BJ (cell line): ENCODE measurements at regions not wholly inside any gene's neighbourhood (a gene's known extent, or its start where the extent isn't known, plus 50 kb on each side); places are given as distances from the start of the nearest gene placed in this dataset.

ENCODE experiments used
- CTCF ChIA-PET: fragments of 350-600 bp; formaldehyde crosslinking; extraction: SDS; loops from one replicate; lab custom pipeline; 2021; ENCODE audit warnings: antibody characterized with exemption, inconsistent platforms; lab: Yijun Ruan, JAX
- POLR2A ChIA-PET: fragments of 300-600 bp; sonication (Branson Sonifier 250); formaldehyde crosslinking; extraction: SDS; loops from one replicate; lab custom pipeline; 2021; ENCODE audit warnings: antibody characterized with exemption; lab: Charles Lee
- DNase-seq: peaks from one replicate; pipeline ENCODE4 v3.0.0-alpha.2; 2011; ENCODE audit warnings: low read depth
- H3K27me3 ChIP-seq: 2 replicates; pipeline ENCODE4 v1.6.0; 2011; ENCODE audit warnings: low read length; ENCODE audit not compliant: control insufficient read depth, insufficient read depth
- H3K36me3 ChIP-seq: 2 replicates; pipeline ENCODE4 v1.5.1; 2011; ENCODE audit warnings: low read length; ENCODE audit not compliant: control insufficient read depth, insufficient read depth
- H3K4me3 ChIP-seq: 2 replicates; pipeline ENCODE4 v1.5.1; 2011; ENCODE audit warnings: low read depth, mild to moderate bottlenecking, control low read depth, low read length
- TF ChIP-seq, protein P1 (sequence below): IDR thresholded peaks from 2 replicates; pipeline ENCODE4 v1.5.1; 2011; ENCODE audit warnings: low read depth, mild to moderate bottlenecking, control low read depth, inconsistent platforms, low read length, moderate library complexity; ENCODE audit not compliant: insufficient read depth

DNA sequence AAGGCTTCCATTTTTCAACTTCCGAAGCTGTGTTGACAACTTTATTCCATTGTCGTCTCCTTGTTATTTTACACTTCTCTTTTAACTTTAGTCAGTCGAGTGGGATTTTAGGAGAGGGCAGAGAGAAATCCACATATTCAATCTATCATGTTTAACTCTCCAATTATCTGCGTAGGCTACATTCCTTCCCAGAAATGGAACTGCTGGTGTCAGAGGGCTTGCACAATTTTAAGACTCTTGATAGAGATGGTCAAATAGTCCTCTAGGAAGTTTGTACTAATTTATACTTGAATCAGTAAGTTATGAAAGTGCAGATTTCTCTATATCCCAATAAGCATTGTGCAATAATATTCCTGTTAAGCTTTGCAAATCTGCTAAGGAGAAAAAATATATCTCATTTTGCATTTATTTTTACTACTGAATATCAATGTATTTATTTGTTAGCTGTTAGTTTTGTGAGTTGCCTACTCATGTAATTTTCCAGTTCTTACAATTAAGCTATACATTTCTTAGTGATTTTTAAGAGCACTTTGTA lies 95.6 kb downstream of the CYP26B1 start:
- H3K4me3 ChIP-seq: no peak overlapping the region
- no peaks in the 10 kb centered on the region for H3K36me3 ChIP-seq
- TF ChIP-seq, protein P1, sequence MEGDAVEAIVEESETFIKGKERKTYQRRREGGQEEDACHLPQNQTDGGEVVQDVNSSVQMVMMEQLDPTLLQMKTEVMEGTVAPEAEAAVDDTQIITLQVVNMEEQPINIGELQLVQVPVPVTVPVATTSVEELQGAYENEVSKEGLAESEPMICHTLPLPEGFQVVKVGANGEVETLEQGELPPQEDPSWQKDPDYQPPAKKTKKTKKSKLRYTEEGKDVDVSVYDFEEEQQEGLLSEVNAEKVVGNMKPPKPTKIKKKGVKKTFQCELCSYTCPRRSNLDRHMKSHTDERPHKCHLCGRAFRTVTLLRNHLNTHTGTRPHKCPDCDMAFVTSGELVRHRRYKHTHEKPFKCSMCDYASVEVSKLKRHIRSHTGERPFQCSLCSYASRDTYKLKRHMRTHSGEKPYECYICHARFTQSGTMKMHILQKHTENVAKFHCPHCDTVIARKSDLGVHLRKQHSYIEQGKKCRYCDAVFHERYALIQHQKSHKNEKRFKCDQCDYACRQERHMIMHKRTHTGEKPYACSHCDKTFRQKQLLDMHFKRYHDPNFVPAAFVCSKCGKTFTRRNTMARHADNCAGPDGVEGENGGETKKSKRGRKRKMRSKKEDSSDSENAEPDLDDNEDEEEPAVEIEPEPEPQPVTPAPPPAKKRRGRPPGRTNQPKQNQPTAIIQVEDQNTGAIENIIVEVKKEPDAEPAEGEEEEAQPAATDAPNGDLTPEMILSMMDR: no peak
- no peaks in the 10 kb centered on the region for H3K27me3 ChIP-seq
- ChIA-PET POLR2A (no interaction called here), CTCF (interaction anchor here (0.6 to 1.1 kb wide), 2 partner anchors 13 to 67 kb away, joined by 3 to 5 read pairs; no protein-coding TSS in a partner anchor)
- DNase-seq: no peak

DNA sequence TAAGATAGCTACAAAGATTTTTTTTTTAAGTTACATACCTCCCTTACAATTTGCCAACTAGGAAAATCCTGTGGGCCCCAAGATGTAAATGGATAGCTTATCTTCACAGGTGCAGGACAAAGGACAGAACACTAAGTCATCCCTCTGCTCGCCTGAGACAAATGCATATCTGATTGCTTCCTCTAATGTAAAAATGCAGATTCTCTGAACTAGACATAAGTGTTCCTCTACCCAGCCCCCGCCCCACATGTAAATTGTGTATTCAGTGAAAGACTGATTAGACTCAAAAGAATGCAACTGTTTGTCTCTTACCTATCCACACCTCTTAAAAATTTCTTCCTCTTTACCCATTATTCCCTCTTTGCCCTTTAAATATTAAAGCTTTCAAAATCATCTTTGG lies 96.5 kb downstream of the CYP26B1 start:
- CTCF ChIA-PET: no interaction called here
- TF ChIP-seq, protein P1: no peak
- Histone ChIP-seq H3K4me3 (no peak overlapping the region), H3K27me3 (no peaks in the 10 kb centered on the region), H3K36me3 (no peaks in the 10 kb centered on the region)
- POLR2A ChIA-PET: no interaction called here
- DNase-seq: no peak

DNA sequence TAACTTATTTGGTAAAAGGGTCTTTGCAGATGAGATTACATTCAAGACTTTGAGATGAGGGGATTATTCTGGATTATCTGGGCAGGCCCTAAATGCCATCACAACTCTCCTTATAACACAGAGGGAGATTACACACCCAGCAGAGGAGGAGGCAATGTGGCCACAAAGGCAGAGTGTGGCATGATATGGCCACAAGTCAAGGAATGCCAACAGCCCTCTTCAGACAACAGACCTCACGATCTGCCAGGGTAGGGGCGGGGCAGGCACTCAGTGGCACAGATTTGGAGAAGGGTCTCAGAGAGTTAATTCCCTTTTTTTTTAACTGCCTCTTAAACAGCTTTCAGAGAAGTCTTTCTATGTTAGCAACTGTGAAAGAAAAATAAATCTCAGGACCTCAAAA lies 96.9 kb downstream of the CYP26B1 start:
- Histone ChIP-seq H3K27me3 (no peaks in the 10 kb centered on the region), H3K36me3 (no peaks in the 10 kb centered on the region), H3K4me3 (no peak overlapping the region)
- TF ChIP-seq, protein P1: no peak
- POLR2A ChIA-PET: no interaction called here
- CTCF ChIA-PET: no interaction called here
- no peak for DNase-seq

DNA sequence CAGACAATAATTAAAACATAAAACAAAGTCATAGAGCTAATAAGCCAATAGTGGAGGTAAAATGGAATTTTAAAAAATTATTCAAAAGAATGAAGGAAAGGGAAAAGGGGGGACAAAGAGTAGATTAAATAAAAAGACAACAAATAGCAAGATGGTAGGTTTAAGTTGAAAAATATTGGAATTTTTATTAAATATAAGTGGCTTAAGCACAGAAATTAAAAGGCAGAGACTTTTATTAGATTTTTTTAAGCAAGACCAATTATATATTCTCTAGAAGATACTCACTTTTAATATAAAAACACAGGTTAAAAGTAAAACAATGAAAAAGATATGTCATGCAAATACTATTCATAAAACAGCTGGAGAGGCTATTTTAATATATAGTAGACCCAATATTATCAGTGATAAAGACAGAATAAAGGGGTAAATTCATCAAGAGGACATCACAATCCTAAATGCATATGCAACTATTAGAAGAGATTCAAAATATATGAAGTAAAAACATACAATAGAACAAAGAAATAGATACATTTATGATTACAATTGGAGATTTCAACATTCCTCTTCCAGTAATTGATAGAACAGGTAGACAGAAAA lies 98.7 kb downstream of the CYP26B1 start:
- Histone ChIP-seq H3K27me3 (no peaks in the 10 kb centered on the region), H3K36me3 (no peaks in the 10 kb centered on the region), H3K4me3 (no peak overlapping the region)
- DNase-seq: no peak
- ChIA-PET POLR2A (no interaction called here), CTCF (interaction anchor here (1.0 kb wide), 1 partner anchor 102 kb away, joined by 4 read pairs; no protein-coding TSS in a partner anchor)
- TF ChIP-seq, protein P1: no peak

DNA sequence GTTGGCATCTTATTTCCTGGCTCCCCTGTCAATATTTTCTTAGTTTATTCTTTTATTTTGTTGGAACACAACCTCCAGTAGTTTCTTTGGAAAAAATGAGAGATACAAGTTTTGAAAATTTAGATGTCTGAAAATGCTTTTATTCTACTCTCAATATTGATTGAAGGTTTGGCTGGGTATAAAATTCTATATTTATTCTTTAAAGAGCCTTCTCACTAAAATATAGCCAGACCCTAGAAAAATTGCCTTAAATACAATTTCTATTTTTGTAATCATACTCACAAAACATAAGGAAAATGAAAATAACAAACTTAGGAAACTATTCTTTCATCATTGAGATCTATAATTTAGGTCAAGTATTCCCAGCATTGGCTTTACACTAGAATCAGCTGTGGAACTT lies 103.7 kb downstream of the CYP26B1 start:
- Histone ChIP-seq H3K27me3 (peaks cover 6% of the 10 kb centered on the region; the same call in 1 of the 2 replicates), H3K4me3 (no peak overlapping the region), H3K36me3 (no peaks in the 10 kb centered on the region)
- ChIA-PET POLR2A (no interaction called here), CTCF (no interaction called here)
- TF ChIP-seq, protein P1: no peak
- no peak for DNase-seq
